IMR-90 (cell line): ENCODE measurements at regions not wholly inside any gene's neighbourhood (a gene's known extent, or its start where the extent isn't known, plus 50 kb on each side); places are given as distances from the start of the nearest gene placed in this dataset.

Experiments used
- ATAC-seq: fragments of 200-7000 bp; cut with Tn5 transposase; 2 replicates; pipeline ENCODE4 v1.9.1; 2020; ENCODE audit warnings: low read depth, mild to moderate bottlenecking, moderate library complexity
- BruUV-seq: library from RNA; stranded (reverse); fragments of 400-500 nt; replicated peaks from 2 replicates; lab custom pipeline; 2021; lab: Mats Ljungman, UMichigan
- CTCF ChIA-PET: fragments of 300-600 bp; formaldehyde crosslinking; extraction: SDS; loops from one replicate; lab custom pipeline; 2021; ENCODE audit warnings: antibody characterized with exemption; lab: Yijun Ruan, JAX
- POLR2A ChIA-PET: fragments of 300-600 bp; sonication (Branson Sonifier 250); formaldehyde crosslinking; loops from one replicate; lab custom pipeline; 2022; ENCODE audit warnings: antibody characterized with exemption; ENCODE audit not compliant: unreplicated experiment; lab: Charles Lee
- DNase-seq: peaks from one replicate; pipeline ENCODE4 v3.0.0; 2013
- H2AFZ ChIP-seq: replicated peaks from 2 replicates; pipeline ENCODE3; 2013; ENCODE audit warnings: low read length, mild to moderate bottlenecking; ENCODE audit not compliant: poor library complexity
- H2AK5ac ChIP-seq: 2 replicates; pipeline ENCODE4 v1.6.1; 2013; ENCODE audit warnings: low read depth, low read length, inconsistent platforms
- H2AK9ac ChIP-seq: replicated peaks from 2 replicates; pipeline ENCODE3; 2013; ENCODE audit warnings: mild to moderate bottlenecking, low read depth, low read length, moderate library complexity; ENCODE audit not compliant: poor library complexity
- H2BK120ac ChIP-seq: 2 replicates; pipeline ENCODE4 v1.6.1; 2013; ENCODE audit warnings: low read depth, low read length, inconsistent platforms
- H2BK15ac ChIP-seq: 3 replicates; pipeline ENCODE4 v1.6.1; 2013; ENCODE audit warnings: low read depth, low read length, inconsistent platforms
- H2BK20ac ChIP-seq: 2 replicates; pipeline ENCODE4 v1.6.1; 2013; ENCODE audit warnings: low read depth, mild to moderate bottlenecking, inconsistent platforms, low read length, moderate library complexity
- H2BK5ac ChIP-seq: 2 replicates; pipeline ENCODE4 v1.6.1; 2013; ENCODE audit warnings: mild to moderate bottlenecking, low read depth, low read length, inconsistent platforms; ENCODE audit not compliant: poor library complexity, severe bottlenecking
- H3K14ac ChIP-seq: replicated peaks from 2 replicates; pipeline ENCODE4 v1.6.1; 2013; ENCODE audit warnings: low read depth, low read length, inconsistent platforms
- H3K18ac ChIP-seq: 2 replicates; pipeline ENCODE4 v1.6.1; 2013; ENCODE audit warnings: low read depth, low read length, control low read depth
- H3K23ac ChIP-seq: 2 replicates; pipeline ENCODE4 v1.6.1; 2013; ENCODE audit warnings: low read depth, low read length, inconsistent platforms
- H3K27ac ChIP-seq: 2 replicates; pipeline ENCODE4 v1.5.1; 2013; ENCODE audit warnings: mild to moderate bottlenecking, control low read depth, low read length; ENCODE audit not compliant: insufficient read depth
- H3K27me3 ChIP-seq: 2 replicates; pipeline ENCODE4 v1.6.1; 2013; ENCODE audit warnings: low read length; ENCODE audit not compliant: control insufficient read depth, insufficient read depth
- H3K36me3 ChIP-seq: 2 replicates; pipeline ENCODE4 v1.6.1; 2013; ENCODE audit warnings: low read length, mixed read lengths; ENCODE audit not compliant: control insufficient read depth, insufficient read depth
- H3K4ac ChIP-seq: 2 replicates; pipeline ENCODE4 v1.6.1; 2013; ENCODE audit warnings: low read depth, low read length, inconsistent platforms
- H3K4me1 ChIP-seq: 2 replicates; pipeline ENCODE4 v1.6.1; 2013; ENCODE audit warnings: low read length, mixed read lengths; ENCODE audit not compliant: control insufficient read depth, insufficient read depth
- H3K4me2 ChIP-seq: 2 replicates; pipeline ENCODE4 v1.6.1; 2013; ENCODE audit warnings: low read depth, mild to moderate bottlenecking, control low read depth, low read length, moderate library complexity
- H3K4me3 ChIP-seq: 2 replicates; pipeline ENCODE4 v1.5.1; 2013; ENCODE audit warnings: low read depth, mild to moderate bottlenecking, control low read depth, low read length, moderate library complexity; ENCODE audit not compliant: insufficient read depth
- H3K56ac ChIP-seq: 2 replicates; pipeline ENCODE4 v1.6.1; 2013; ENCODE audit warnings: low read length, inconsistent platforms; ENCODE audit not compliant: insufficient read depth; ENCODE audit errors: extremely low read depth
- H3K79me1 ChIP-seq, 2 experiments: 2 replicates each; pipeline ENCODE4 v1.6.1; 2013; ENCODE audit warnings: low read length in 2 of 2, inconsistent platforms in 1 of 2, low read depth in 1 of 2
- H3K9ac ChIP-seq: 2 replicates; pipeline ENCODE4 v1.6.1; 2013; ENCODE audit warnings: low read depth, low read length, control low read depth
- H3K9me1 ChIP-seq: 2 replicates; pipeline ENCODE4 v1.6.1; 2013; ENCODE audit warnings: low read length, inconsistent platforms; ENCODE audit not compliant: insufficient read depth
- H3K9me3 ChIP-seq: 2 replicates; pipeline ENCODE4 v1.6.1; 2013; ENCODE audit warnings: low read length; ENCODE audit not compliant: control insufficient read depth, insufficient read depth
- H4K20me1 ChIP-seq: 2 replicates; pipeline ENCODE4 v1.6.1; 2013; ENCODE audit warnings: low read length, inconsistent platforms; ENCODE audit not compliant: insufficient read depth
- H4K5ac ChIP-seq: 2 replicates; pipeline ENCODE4 v1.6.1; 2013; ENCODE audit warnings: mild to moderate bottlenecking, low read depth, low read length, control low read depth
- H4K8ac ChIP-seq, 2 experiments: 2 replicates each; pipeline ENCODE4 v1.6.1; 2013; ENCODE audit warnings: low read depth in 2 of 2, low read length in 2 of 2, control low read depth in 1 of 2, inconsistent platforms in 1 of 2
- H4K91ac ChIP-seq: 2 replicates; pipeline ENCODE4 v1.6.1; 2013; ENCODE audit warnings: low read depth, low read length, inconsistent platforms; ENCODE audit not compliant: insufficient read depth
- BHLHE40 ChIP-seq: fragments of 150-350 bp; IDR thresholded peaks from 2 replicates; pipeline ENCODE4 v1.6.1; 2016; ENCODE audit warnings: mild to moderate bottlenecking, low read depth, low read length
- CEBPB ChIP-seq: IDR thresholded peaks from 2 replicates; pipeline ENCODE4 v1.6.1; 2012; ENCODE audit warnings: low read depth, low read length, improper control_type of control experiment
- CHD1 ChIP-seq: IDR thresholded peaks from 2 replicates; pipeline ENCODE4 v1.6.1; 2012; ENCODE audit warnings: low read depth, low read length, improper control_type of control experiment
- CTCF ChIP-seq: conservative IDR thresholded peaks from 2 replicates; pipeline ENCODE4 v1.5.1; 2012; ENCODE audit warnings: mild to moderate bottlenecking, low read depth, low read length, improper control_type of control experiment
- ELK1 ChIP-seq: fragments of 150-350 bp; IDR thresholded peaks from 2 replicates; pipeline ENCODE4 v1.6.1; 2016; ENCODE audit warnings: low read depth, mild to moderate bottlenecking, low read length, moderate library complexity, borderline replicate concordance
- FOS ChIP-seq: fragments of 150-350 bp; IDR thresholded peaks from 2 replicates; pipeline ENCODE4 v1.6.1; 2016; ENCODE audit warnings: low read depth, low read length
- MAFK ChIP-seq: IDR thresholded peaks from 2 replicates; pipeline ENCODE4 v1.6.1; 2012; ENCODE audit warnings: low read depth, low read length, improper control_type of control experiment
- MAZ ChIP-seq: IDR thresholded peaks from 2 replicates; pipeline ENCODE4 v1.6.1; 2012; ENCODE audit warnings: low read depth, mild to moderate bottlenecking, low read length, improper control_type of control experiment, moderate library complexity, borderline replicate concordance
- MXI1 ChIP-seq: IDR thresholded peaks from 2 replicates; pipeline ENCODE4 v1.6.1; 2012; ENCODE audit warnings: low read depth, mild to moderate bottlenecking, low read length, moderate library complexity, borderline replicate concordance
- POLR2A ChIP-seq: IDR thresholded peaks from 2 replicates; pipeline ENCODE4 v1.6.1; 2012; ENCODE audit warnings: mild to moderate bottlenecking, low read depth, low read length
- RAD21 ChIP-seq: IDR thresholded peaks from 2 replicates; pipeline ENCODE4 v1.6.1; 2012; ENCODE audit warnings: low read length, improper control_type of control experiment
- RCOR1 ChIP-seq: IDR thresholded peaks from 2 replicates; pipeline ENCODE4 v1.6.1; 2012; ENCODE audit warnings: mild to moderate bottlenecking, low read length, improper control_type of control experiment; ENCODE audit not compliant: insufficient replicate concordance
- RFX5 ChIP-seq: IDR thresholded peaks from 2 replicates; pipeline ENCODE4 v1.8.0; 2012; ENCODE audit warnings: low read depth, mild to moderate bottlenecking, low read length, moderate library complexity
- SMC3 ChIP-seq: fragments of 150-350 bp; IDR thresholded peaks from 2 replicates; pipeline ENCODE4 v1.6.1; 2016; ENCODE audit warnings: low read depth, mild to moderate bottlenecking, antibody characterized with exemption, low read length, moderate library complexity
- WGBS, 2 experiments: methylation state at CpG; one replicate each; pipeline versions ENCODE4 v1.1.5 to v1.1.7; 2013; ENCODE audit warnings: missing lambda C conversion rate in 2 of 2; ENCODE audit not compliant: insufficient read length in 1 of 2; ENCODE audit errors: extremely low coverage in 2 of 2; 5-methylcytosine and 5-hydroxymethylcytosine counted together
- dilution Hi-C: fragments of 300-500 bp; cut with HindIII; formaldehyde crosslinking; loops from one replicate; pipeline ENCODE4 v1.14.3; 2018; ENCODE audit warnings: low sequenced_read_pairs; ENCODE audit not compliant: unreplicated experiment
- in situ Hi-C: fragments of 300-500 bp; cut with MboI; formaldehyde crosslinking; loops from 3 replicates; pipeline ENCODE4 v1.14.3; 2019; ENCODE audit warnings: low sequenced_read_pairs, inconsistent platforms, mixed read lengths
- intact Hi-C: fragments of 100-400 bp; cut with micrococcal nuclease; formaldehyde crosslinking; loops from 2 replicates; pipeline ENCODE4 v1.10.0; 2022
- TF ChIP-seq, protein P1 (sequence below): fragments of 150-350 bp; IDR thresholded peaks from 2 replicates; pipeline ENCODE4 v1.6.1; 2017; ENCODE audit warnings: mild to moderate bottlenecking, antibody characterized with exemption, low read length, low read depth

DNA sequence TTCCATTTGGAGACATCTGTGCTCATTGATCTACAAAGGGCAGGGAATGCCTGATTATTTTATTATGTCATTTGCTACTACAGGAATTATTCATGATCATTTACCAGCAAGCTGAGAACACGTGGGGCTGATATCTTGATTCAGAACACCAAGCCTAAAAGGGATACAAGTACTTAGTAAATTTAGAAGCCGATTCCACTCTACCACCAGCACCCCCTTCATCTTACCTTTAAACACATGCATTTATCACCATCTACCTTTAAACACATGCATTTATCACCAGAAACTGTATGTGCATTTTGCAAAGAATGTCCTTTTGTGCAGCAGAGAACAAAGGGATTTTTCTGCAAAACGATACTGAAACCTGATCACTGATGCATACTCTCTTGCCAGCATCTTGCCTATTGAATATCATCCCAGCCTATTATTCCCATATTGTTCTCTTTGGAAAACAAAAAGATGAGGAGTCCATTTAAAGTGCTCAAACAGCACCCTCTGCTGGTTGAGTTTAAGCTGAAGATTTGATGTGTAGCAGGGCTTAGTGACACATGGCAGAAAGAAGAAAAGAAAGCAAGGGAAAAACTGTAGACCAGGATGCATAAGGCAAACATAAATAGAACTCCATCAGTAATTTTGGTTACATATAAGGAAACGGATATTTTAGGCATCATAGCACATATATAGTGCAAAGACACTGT lies 132.6 kb upstream of the PLEKHG7 start:
- Histone ChIP-seq H3K4me1 (no peaks in the 10 kb centered on the region), H4K5ac (no peak overlapping the region), H2AFZ (no peak overlapping the region), H3K56ac (no peak overlapping the region), H2BK5ac (no peak overlapping the region), H3K9me3 (no peaks in the 10 kb centered on the region), H2AK5ac (no peak overlapping the region), H3K4ac (no peak overlapping the region), H4K20me1 (no peaks in the 10 kb centered on the region), H3K27me3 (no peaks in the 10 kb centered on the region), H3K36me3 (no peaks in the 10 kb centered on the region), H2BK120ac (no peak overlapping the region), H3K9me1 (no peaks in the 10 kb centered on the region), H3K18ac (no peak overlapping the region), H4K8ac (no peak overlapping the region), H2AK9ac (no peak overlapping the region), H3K4me2 (no peak overlapping the region), H3K4me3 (no peak overlapping the region), H3K14ac (no peak overlapping the region), H2BK20ac (no peak overlapping the region), H3K79me1 (no peaks in the 10 kb centered on the region), H3K23ac (no peak overlapping the region), H4K91ac (no peak overlapping the region), H3K9ac (no peak overlapping the region), H3K27ac (no peak overlapping the region), H2BK15ac (no peak overlapping the region)
- dilution Hi-C loops: no loop called here
- BruUV-seq: no TSS peak
- POLR2A ChIA-PET: interaction anchor here (1.0 kb wide), 1 partner anchor 424 kb away, joined by 4 read pairs; the partner anchor contains the start of gene BTG1
- DNase-seq (peak; percentile 86), ATAC-seq (peak; percentile 65)
- in situ Hi-C loops: loop anchor here (5.0 kb wide), 1 partner anchor 428 kb away; no protein-coding TSS in a partner anchor
- CTCF ChIA-PET: interaction anchor here (1.0 to 1.5 kb wide), 3 partner anchors 86 to 1189 kb away, joined by 3 to 5 read pairs (median 3); no protein-coding TSS in a partner anchor
- WGBS, 2 experiments: 40% methylated on average over 1 of the region's 4 CpGs; no CpG with 5 or more reads in 1 of the 2 experiments
- intact Hi-C loops: loop anchor here (1.0 to 5.0 kb wide), 4 partner anchors 37 to 1189 kb away; no protein-coding TSS in a partner anchor
- peak; percentile 77 for TF ChIP-seq CTCF
- TF ChIP-seq MAFK: no peak
- no peak for TF ChIP-seq CEBPB
- TF ChIP-seq, protein P1, sequence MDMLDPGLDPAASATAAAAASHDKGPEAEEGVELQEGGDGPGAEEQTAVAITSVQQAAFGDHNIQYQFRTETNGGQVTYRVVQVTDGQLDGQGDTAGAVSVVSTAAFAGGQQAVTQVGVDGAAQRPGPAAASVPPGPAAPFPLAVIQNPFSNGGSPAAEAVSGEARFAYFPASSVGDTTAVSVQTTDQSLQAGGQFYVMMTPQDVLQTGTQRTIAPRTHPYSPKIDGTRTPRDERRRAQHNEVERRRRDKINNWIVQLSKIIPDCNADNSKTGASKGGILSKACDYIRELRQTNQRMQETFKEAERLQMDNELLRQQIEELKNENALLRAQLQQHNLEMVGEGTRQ: no peak
- TF ChIP-seq ELK1: no peak
- no peak for TF ChIP-seq MAZ
- no peak for TF ChIP-seq MXI1
- no peak; the same call in 1 of the 2 replicates for TF ChIP-seq CHD1
- TF ChIP-seq SMC3: peak; percentile 94
- TF ChIP-seq RFX5: no peak
- no peak for TF ChIP-seq FOS
- no peak for TF ChIP-seq RCOR1
- no peak for TF ChIP-seq POLR2A
- no peak for TF ChIP-seq BHLHE40
- TF ChIP-seq RAD21: peak; percentile 87
